ENCODE measurements at regions not wholly inside any gene's neighbourhood (a gene's known extent, or its start where the extent isn't known, plus 50 kb on each side); places are given as distances from the start of the nearest gene placed in this dataset.

DNA sequence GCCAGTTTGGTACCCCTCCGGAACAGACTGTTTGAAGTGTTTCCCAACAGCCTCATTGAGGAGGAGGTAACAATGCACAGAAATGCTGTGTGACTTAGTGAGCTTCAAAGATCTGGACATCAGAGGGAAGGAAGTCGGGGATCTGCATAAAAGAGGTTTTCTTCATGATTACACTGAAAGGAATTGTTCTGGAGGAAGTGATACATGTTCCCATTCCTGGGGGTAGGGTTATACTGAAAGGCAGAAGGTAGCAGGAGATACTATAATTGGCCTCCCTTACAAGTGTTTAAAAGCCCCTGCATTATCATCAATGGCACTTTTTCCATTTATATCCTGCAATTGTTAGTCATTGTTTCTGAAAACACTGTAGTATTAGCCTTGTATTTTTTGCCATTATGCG is 94.0 kb upstream of the DKK2 start:
- no CpG with 5 or more reads among the region's 3 CpGs for WGBS (ENCODE audit: extremely low coverage, insufficient coverage, insufficient read length)
- H3K9me3 ChIP-seq (ENCODE audit: insufficient read depth, low read depth, low read length), result no peaks in the 10 kb centered on the region
- no peak overlapping the region for H2AK5ac ChIP-seq (ENCODE audit: low read length)
- H4K8ac ChIP-seq (ENCODE audit: low read depth, low read length), result no peak overlapping the region
- H4K91ac ChIP-seq (ENCODE audit: low read depth, low read length), result no peak overlapping the region
- H2AFZ ChIP-seq (ENCODE audit: insufficient read depth, low read length, poor library complexity), result no peak overlapping the region
- no peak overlapping the region for H3K9ac ChIP-seq (ENCODE audit: low read length)
- H3K79me2 ChIP-seq (ENCODE audit: control insufficient read depth, insufficient read depth, low read length, poor library complexity), result no peaks in the 10 kb centered on the region
- H2BK120ac ChIP-seq (ENCODE audit: insufficient read depth, low read length, poor library complexity), result no peak overlapping the region
- no peak overlapping the region for H3K14ac ChIP-seq (ENCODE audit: low read length)
- no peaks in the 10 kb centered on the region for H3K36me3 ChIP-seq (ENCODE audit: control insufficient read depth in 1 of 2, insufficient read depth in 2 of 2, low read length in 2 of 2)
- H3K4me3 ChIP-seq (ENCODE audit: low read depth, low read length), result no peak overlapping the region
- no peak overlapping the region for H2BK12ac ChIP-seq (ENCODE audit: low read length)
- H3K4me1 ChIP-seq (ENCODE audit: control insufficient read depth in 1 of 2, insufficient read depth in 2 of 2, low read length in 2 of 2), result no peaks in the 10 kb centered on the region
- H2BK5ac ChIP-seq (ENCODE audit: low read depth, low read length, poor library complexity), result no peak overlapping the region
- no peak overlapping the region for H3K18ac ChIP-seq (ENCODE audit: low read length)
- H3K79me1 ChIP-seq (ENCODE audit: low read length), result no peaks in the 10 kb centered on the region
- no peak overlapping the region for H4K12ac ChIP-seq (ENCODE audit: low read depth, low read length)
- H3K27ac ChIP-seq (ENCODE audit: low read depth, low read length), result no peak overlapping the region
- H3K23ac ChIP-seq (ENCODE audit: low read length), result no peak overlapping the region
- DNase-seq, result no peak
- no peak overlapping the region for H3K4me2 ChIP-seq (ENCODE audit: low read length)
- no peak overlapping the region for H3K4ac ChIP-seq (ENCODE audit: low read depth, low read length)
- no peaks in the 10 kb centered on the region for H3K27me3 ChIP-seq (ENCODE audit: insufficient read depth, low read length)

DNA sequence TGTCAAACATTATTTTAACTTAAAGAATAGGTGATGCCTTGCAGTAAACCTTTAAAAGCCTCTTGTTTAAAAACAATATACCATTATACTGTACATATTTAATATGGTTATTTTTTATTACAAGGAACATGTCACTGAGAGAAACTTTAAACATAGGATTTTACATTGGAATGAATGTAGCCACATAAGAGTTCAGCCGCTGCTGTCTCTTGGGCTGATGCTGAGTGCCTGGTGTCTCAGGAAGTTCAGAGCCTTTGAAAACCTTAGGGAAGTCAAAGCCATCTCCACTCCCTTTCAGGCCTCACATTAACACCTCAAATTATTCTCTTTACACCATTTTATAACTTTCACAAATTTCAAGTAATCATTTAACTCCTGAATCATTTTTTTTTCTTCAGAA is 93.5 kb upstream of the DKK2 start:
- no peaks in the 10 kb centered on the region for H3K79me2 ChIP-seq (ENCODE audit: control insufficient read depth, insufficient read depth, low read length, poor library complexity)
- no peak overlapping the region for H2BK12ac ChIP-seq (ENCODE audit: low read length)
- WGBS (ENCODE audit: extremely low coverage, insufficient coverage, insufficient read length), result no CpG with 5 or more reads among the region's 1 CpG
- H4K12ac ChIP-seq (ENCODE audit: low read depth, low read length), result no peak overlapping the region
- H3K4me2 ChIP-seq (ENCODE audit: low read length), result no peak overlapping the region
- H3K27me3 ChIP-seq (ENCODE audit: insufficient read depth, low read length), result no peaks in the 10 kb centered on the region
- no peak overlapping the region for H3K27ac ChIP-seq (ENCODE audit: low read depth, low read length)
- H3K9ac ChIP-seq (ENCODE audit: low read length), result no peak overlapping the region
- H3K23ac ChIP-seq (ENCODE audit: low read length), result no peak overlapping the region
- H3K14ac ChIP-seq (ENCODE audit: low read length), result no peak overlapping the region
- H3K36me3 ChIP-seq (ENCODE audit: control insufficient read depth in 1 of 2, insufficient read depth in 2 of 2, low read length in 2 of 2), result no peaks in the 10 kb centered on the region
- H3K79me1 ChIP-seq (ENCODE audit: low read length), result no peaks in the 10 kb centered on the region
- DNase-seq, result no peak
- no peaks in the 10 kb centered on the region for H3K9me3 ChIP-seq (ENCODE audit: insufficient read depth, low read depth, low read length)
- H2BK5ac ChIP-seq (ENCODE audit: low read depth, low read length, poor library complexity), result no peak overlapping the region
- H3K4me1 ChIP-seq (ENCODE audit: control insufficient read depth in 1 of 2, insufficient read depth in 2 of 2, low read length in 2 of 2), result no peaks in the 10 kb centered on the region
- no peak overlapping the region for H3K4me3 ChIP-seq (ENCODE audit: low read depth, low read length)
- no peak overlapping the region for H4K8ac ChIP-seq (ENCODE audit: low read depth, low read length)
- H2BK120ac ChIP-seq (ENCODE audit: insufficient read depth, low read length, poor library complexity), result no peak overlapping the region
- no peak overlapping the region for H2AFZ ChIP-seq (ENCODE audit: insufficient read depth, low read length, poor library complexity)
- H4K91ac ChIP-seq (ENCODE audit: low read depth, low read length), result no peak overlapping the region
- no peak overlapping the region for H3K18ac ChIP-seq (ENCODE audit: low read length)
- no peak overlapping the region for H3K4ac ChIP-seq (ENCODE audit: low read depth, low read length)
- no peak overlapping the region for H2AK5ac ChIP-seq (ENCODE audit: low read length)

DNA sequence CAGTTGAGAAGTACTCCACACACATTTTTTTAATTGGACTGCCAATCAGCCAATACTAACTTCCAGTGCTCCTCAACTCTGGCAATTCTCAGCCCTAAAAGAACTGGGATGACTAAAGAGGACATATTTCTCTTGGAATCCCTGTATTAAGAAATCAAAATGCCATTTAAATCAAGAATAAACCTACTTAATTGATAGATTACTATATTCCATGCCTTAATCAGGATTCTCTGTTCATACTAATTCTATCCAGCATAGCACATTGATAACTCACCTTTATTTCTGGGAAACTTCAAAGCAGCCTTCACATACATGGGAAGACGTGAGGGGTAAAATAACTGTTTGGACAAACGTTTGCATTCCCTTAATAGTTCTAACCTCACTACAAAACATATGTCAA is 93.0 kb upstream of the DKK2 start:
- no peak overlapping the region for H4K91ac ChIP-seq (ENCODE audit: low read depth, low read length)
- H2AK5ac ChIP-seq (ENCODE audit: low read length), result no peak overlapping the region
- no peaks in the 10 kb centered on the region for H3K4me1 ChIP-seq (ENCODE audit: control insufficient read depth in 1 of 2, insufficient read depth in 2 of 2, low read length in 2 of 2)
- no peak overlapping the region for H2AFZ ChIP-seq (ENCODE audit: insufficient read depth, low read length, poor library complexity)
- DNase-seq, result no peak
- no peak overlapping the region for H2BK120ac ChIP-seq (ENCODE audit: insufficient read depth, low read length, poor library complexity)
- no peak overlapping the region for H3K4ac ChIP-seq (ENCODE audit: low read depth, low read length)
- H4K8ac ChIP-seq (ENCODE audit: low read depth, low read length), result no peak overlapping the region
- no peak overlapping the region for H3K4me3 ChIP-seq (ENCODE audit: low read depth, low read length)
- no peaks in the 10 kb centered on the region for H3K9me3 ChIP-seq (ENCODE audit: insufficient read depth, low read depth, low read length)
- H3K4me2 ChIP-seq (ENCODE audit: low read length), result no peak overlapping the region
- no peak overlapping the region for H3K23ac ChIP-seq (ENCODE audit: low read length)
- H3K36me3 ChIP-seq (ENCODE audit: control insufficient read depth in 1 of 2, insufficient read depth in 2 of 2, low read length in 2 of 2), result no peaks in the 10 kb centered on the region
- no CpG with 5 or more reads among the region's 2 CpGs for WGBS (ENCODE audit: extremely low coverage, insufficient coverage, insufficient read length)
- no peaks in the 10 kb centered on the region for H3K79me2 ChIP-seq (ENCODE audit: control insufficient read depth, insufficient read depth, low read length, poor library complexity)
- no peak overlapping the region for H2BK12ac ChIP-seq (ENCODE audit: low read length)
- H3K9ac ChIP-seq (ENCODE audit: low read length), result no peak overlapping the region
- H3K18ac ChIP-seq (ENCODE audit: low read length), result no peak overlapping the region
- H2BK5ac ChIP-seq (ENCODE audit: low read depth, low read length, poor library complexity), result no peak overlapping the region
- H3K14ac ChIP-seq (ENCODE audit: low read length), result no peak overlapping the region
- no peaks in the 10 kb centered on the region for H3K27me3 ChIP-seq (ENCODE audit: insufficient read depth, low read length)
- H4K12ac ChIP-seq (ENCODE audit: low read depth, low read length), result no peak overlapping the region
- H3K27ac ChIP-seq (ENCODE audit: low read depth, low read length), result no peak overlapping the region
- no peaks in the 10 kb centered on the region for H3K79me1 ChIP-seq (ENCODE audit: low read length)

DNA sequence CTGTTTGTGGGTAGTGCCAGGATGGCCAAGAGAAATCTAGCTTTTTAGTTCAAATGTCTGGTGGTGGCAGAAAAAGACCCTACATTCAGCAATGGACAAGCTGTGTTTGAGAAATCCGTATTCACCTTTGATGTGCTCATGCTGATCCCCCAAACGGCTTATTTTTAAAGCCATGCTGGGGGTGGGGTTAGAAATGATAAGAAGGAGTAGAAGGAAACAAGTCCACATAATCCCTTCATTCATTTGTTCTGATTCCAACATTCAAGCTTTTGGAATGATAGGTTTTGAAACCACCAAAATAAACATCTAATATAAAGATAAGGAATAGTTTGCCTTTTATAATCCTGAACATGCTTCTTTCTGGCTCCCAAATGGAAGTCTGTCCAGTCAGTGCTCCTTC is 92.0 kb upstream of the DKK2 start:
- Histone ChIP-seq H3K4me3 (ENCODE audit: low read depth, low read length) (no peak overlapping the region), H4K91ac (ENCODE audit: low read depth, low read length) (no peak overlapping the region), H3K9me3 (ENCODE audit: insufficient read depth, low read depth, low read length) (no peaks in the 10 kb centered on the region), H2BK120ac (ENCODE audit: insufficient read depth, low read length, poor library complexity) (no peak overlapping the region), H3K36me3 (ENCODE audit: control insufficient read depth in 1 of 2, insufficient read depth in 2 of 2, low read length in 2 of 2) (no peaks in the 10 kb centered on the region), H3K9ac (ENCODE audit: low read length) (no peak overlapping the region), H3K4me1 (ENCODE audit: control insufficient read depth in 1 of 2, insufficient read depth in 2 of 2, low read length in 2 of 2) (no peaks in the 10 kb centered on the region), H3K79me2 (ENCODE audit: control insufficient read depth, insufficient read depth, low read length, poor library complexity) (no peaks in the 10 kb centered on the region), H3K23ac (ENCODE audit: low read length) (no peak overlapping the region), H3K4ac (ENCODE audit: low read depth, low read length) (no peak overlapping the region), H3K4me2 (ENCODE audit: low read length) (no peak overlapping the region), H2AFZ (ENCODE audit: insufficient read depth, low read length, poor library complexity) (no peak overlapping the region), H4K8ac (ENCODE audit: low read depth, low read length) (no peak overlapping the region), H4K12ac (ENCODE audit: low read depth, low read length) (no peak overlapping the region), H2AK5ac (ENCODE audit: low read length) (no peak overlapping the region), H3K27me3 (ENCODE audit: insufficient read depth, low read length) (no peaks in the 10 kb centered on the region), H3K27ac (ENCODE audit: low read depth, low read length) (no peak overlapping the region), H2BK5ac (ENCODE audit: low read depth, low read length, poor library complexity) (no peak overlapping the region), H2BK12ac (ENCODE audit: low read length) (no peak overlapping the region), H3K18ac (ENCODE audit: low read length) (no peak overlapping the region), H3K14ac (ENCODE audit: low read length) (no peak overlapping the region), H3K79me1 (ENCODE audit: low read length) (no peaks in the 10 kb centered on the region)
- DNase-seq, result no peak
- WGBS (ENCODE audit: extremely low coverage, insufficient coverage, insufficient read length), result no CpG with 5 or more reads among the region's 2 CpGs
